ENCODE measurements at regions not wholly inside any gene's neighbourhood (a gene's known extent, or its start where the extent isn't known, plus 50 kb on each side); places are given as distances from the start of the nearest gene placed in this dataset.

GRCh38 chr5:45094876-45095440 is 286.2 kb downstream of the MRPS30 start:
- Histone ChIP-seq H3K36me3 (replicated peaks in 1 of 2; ENCODE audit: control extremely low read depth in 1 of 2, control insufficient read depth in 1 of 2, extremely low read depth in 1 of 2, insufficient read depth in 2 of 2, low read length in 1 of 2) (no peaks in the 10 kb centered on the region), H4K20me1 (ENCODE audit: control insufficient read depth, insufficient read depth, low read length, poor library complexity, severe bottlenecking) (no peaks in the 10 kb centered on the region), H3K27me3 (replicated peaks in 1 of 4; ENCODE audit: control extremely low read depth in 1 of 4, control insufficient read depth in 3 of 4, insufficient read depth in 4 of 4, low read length in 3 of 4) (no peaks in the 10 kb centered on the region), H2AFZ (ENCODE audit: insufficient read depth, low read depth, low read length, poor library complexity, severe bottlenecking) (no peak overlapping the region), H3K9me3 (ENCODE audit: control extremely low read depth in 1 of 3, control insufficient read depth in 2 of 3, insufficient read depth in 1 of 3, low read length in 2 of 3) (no peaks in the 10 kb centered on the region), H3K4me3 (ENCODE audit: control extremely low read depth in 1 of 5, extremely low read depth in 1 of 5, insufficient read depth in 1 of 5, low read depth in 2 of 5, low read length in 4 of 5) (no peak overlapping the region), H3K4me1 (ENCODE audit: control insufficient read depth in 2 of 2, insufficient read depth in 2 of 2, low read length in 2 of 2) (no peaks in the 10 kb centered on the region), H3K27ac (ENCODE audit: low read length in 2 of 2) (no peak overlapping the region), H3K4me2 (replicated peaks; ENCODE audit: low read depth, low read length, poor library complexity, severe bottlenecking) (no peak overlapping the region), H3K79me2 (ENCODE audit: control insufficient read depth, insufficient read depth, low read length) (no peaks in the 10 kb centered on the region), H3K9ac (ENCODE audit: low read length) (no peak overlapping the region)
- Mint-ChIP-seq H3K4me1 (no peaks in the 10 kb centered on the region), H3K27me3 (no peaks in the 10 kb centered on the region), H3K4me3 (no peak overlapping the region), H3K27ac (no peak overlapping the region), H3K9me3 (ENCODE audit: insufficient read depth) (peaks cover 3% of the 10 kb centered on the region)
- no peak for DNase-seq
- intact Hi-C loops (cut with micrococcal nuclease): no loop called here
- ATAC-seq (ENCODE audit: low read depth): no peak
- ChIA-PET CTCF (no interaction called here), POLR2A (no interaction called here)
- TF ChIP-seq EZH2 (IDR thresholded peaks at IDR 0.05; ENCODE audit: borderline replicate concordance, insufficient read depth, low read depth, low read length, poor library complexity, severe bottlenecking): no peak
- TF ChIP-seq CTCF (IDR thresholded peaks at IDR 0.05): no peak
- WGBS (ENCODE audit: insufficient coverage): 88% methylated on average over 1 of the region's 4 CpGs

- Histone ChIP-seq H3K9ac (ENCODE audit: low read length) (no peak overlapping the region), H3K27ac (ENCODE audit: low read length in 2 of 2) (no peak overlapping the region), H3K4me2 (replicated peaks; ENCODE audit: low read depth, low read length, poor library complexity, severe bottlenecking) (no peak overlapping the region), H3K4me3 (ENCODE audit: control extremely low read depth in 1 of 5, extremely low read depth in 1 of 5, insufficient read depth in 1 of 5, low read depth in 2 of 5, low read length in 4 of 5) (no peak overlapping the region), H3K36me3 (replicated peaks in 1 of 2; ENCODE audit: control extremely low read depth in 1 of 2, control insufficient read depth in 1 of 2, extremely low read depth in 1 of 2, insufficient read depth in 2 of 2, low read length in 1 of 2) (no peaks in the 10 kb centered on the region), H3K79me2 (ENCODE audit: control insufficient read depth, insufficient read depth, low read length) (no peaks in the 10 kb centered on the region), H4K20me1 (ENCODE audit: control insufficient read depth, insufficient read depth, low read length, poor library complexity, severe bottlenecking) (no peaks in the 10 kb centered on the region), H3K9me3 (ENCODE audit: control extremely low read depth in 1 of 3, control insufficient read depth in 2 of 3, insufficient read depth in 1 of 3, low read length in 2 of 3) (peaks cover 0 to under 1% (median 0%) of the 10 kb centered on the region in 3 donors), H2AFZ (ENCODE audit: insufficient read depth, low read depth, low read length, poor library complexity, severe bottlenecking) (no peak overlapping the region), H3K27me3 (replicated peaks in 1 of 4; ENCODE audit: control extremely low read depth in 1 of 4, control insufficient read depth in 3 of 4, insufficient read depth in 4 of 4, low read length in 3 of 4) (no peaks in the 10 kb centered on the region), H3K4me1 (ENCODE audit: control insufficient read depth in 2 of 2, insufficient read depth in 2 of 2, low read length in 2 of 2) (no peaks in the 10 kb centered on the region)
- no peak overlapping the region for H3K4me3 Mint-ChIP-seq
- no peaks in the 10 kb centered on the region for H3K4me1 Mint-ChIP-seq
- H3K27ac Mint-ChIP-seq: no peak overlapping the region
- CTCF ChIA-PET: no interaction called here
- intact Hi-C loops (cut with micrococcal nuclease): no loop called here
- WGBS (ENCODE audit: insufficient coverage): 90% methylated on average over 2 of the region's 3 CpGs
- TF ChIP-seq CTCF (IDR thresholded peaks at IDR 0.05): no peak
- no peak for TF ChIP-seq EZH2 (IDR thresholded peaks at IDR 0.05; ENCODE audit: borderline replicate concordance, insufficient read depth, low read depth, low read length, poor library complexity, severe bottlenecking)
- DNase-seq: no peak
- POLR2A ChIA-PET: no interaction called here
- no peak for ATAC-seq (ENCODE audit: low read depth)
- no peaks in the 10 kb centered on the region for H3K27me3 Mint-ChIP-seq
- peaks cover 9% of the 10 kb centered on the region for H3K9me3 Mint-ChIP-seq (ENCODE audit: insufficient read depth)
Measured at GRCh38 chr5:45098483-45098882, 289.7 kb downstream of the MRPS30 start.
